ENCODE measurements at regions not wholly inside any gene's neighbourhood (a gene's known extent, or its start where the extent isn't known, plus 50 kb on each side); places are given as distances from the start of the nearest gene placed in this dataset.

DNA sequence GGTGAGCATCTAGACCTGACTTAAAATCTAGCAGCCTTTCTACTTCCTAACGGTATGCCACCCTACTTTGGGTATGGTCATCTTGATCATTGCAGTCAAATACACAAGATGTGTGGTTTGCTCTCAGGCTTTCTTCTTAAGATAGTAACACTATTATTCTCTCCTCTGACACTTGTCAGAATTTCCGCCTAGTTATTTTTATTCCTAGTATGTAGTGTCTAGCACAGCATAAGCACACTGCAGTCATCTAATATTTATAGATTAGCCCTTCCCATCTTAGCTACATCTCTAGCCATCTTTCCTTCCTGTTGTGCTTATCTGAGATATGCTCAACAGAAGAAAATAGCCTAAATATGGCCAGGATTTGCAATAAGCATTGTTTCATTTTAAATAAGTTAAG, 180.1 kb downstream of the C12orf50 start:
- TF ChIP-seq, protein P1, sequence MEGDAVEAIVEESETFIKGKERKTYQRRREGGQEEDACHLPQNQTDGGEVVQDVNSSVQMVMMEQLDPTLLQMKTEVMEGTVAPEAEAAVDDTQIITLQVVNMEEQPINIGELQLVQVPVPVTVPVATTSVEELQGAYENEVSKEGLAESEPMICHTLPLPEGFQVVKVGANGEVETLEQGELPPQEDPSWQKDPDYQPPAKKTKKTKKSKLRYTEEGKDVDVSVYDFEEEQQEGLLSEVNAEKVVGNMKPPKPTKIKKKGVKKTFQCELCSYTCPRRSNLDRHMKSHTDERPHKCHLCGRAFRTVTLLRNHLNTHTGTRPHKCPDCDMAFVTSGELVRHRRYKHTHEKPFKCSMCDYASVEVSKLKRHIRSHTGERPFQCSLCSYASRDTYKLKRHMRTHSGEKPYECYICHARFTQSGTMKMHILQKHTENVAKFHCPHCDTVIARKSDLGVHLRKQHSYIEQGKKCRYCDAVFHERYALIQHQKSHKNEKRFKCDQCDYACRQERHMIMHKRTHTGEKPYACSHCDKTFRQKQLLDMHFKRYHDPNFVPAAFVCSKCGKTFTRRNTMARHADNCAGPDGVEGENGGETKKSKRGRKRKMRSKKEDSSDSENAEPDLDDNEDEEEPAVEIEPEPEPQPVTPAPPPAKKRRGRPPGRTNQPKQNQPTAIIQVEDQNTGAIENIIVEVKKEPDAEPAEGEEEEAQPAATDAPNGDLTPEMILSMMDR (IDR thresholded peaks at IDR 0.05; ENCODE audit: poor library complexity, severe bottlenecking), result no peak
- TF ChIP-seq TAF1 (IDR thresholded peaks at IDR 0.05; ENCODE audit: low read depth), result no peak

All from neural cell (in vitro differentiated cells).